HEK293 (cell line): ENCODE measurements at regions not wholly inside any gene's neighbourhood (a gene's known extent, or its start where the extent isn't known, plus 50 kb on each side); places are given as distances from the start of the nearest gene placed in this dataset.

ENCODE experiments used
- CTCF ChIA-PET: fragments of 350-600 bp; formaldehyde crosslinking; extraction: SDS; loops from one replicate; lab custom pipeline; 2021; ENCODE audit warnings: antibody characterized with exemption; lab: Yijun Ruan, JAX
- POLR2A ChIA-PET: fragments of 300-600 bp; formaldehyde crosslinking; extraction: SDS; loops from one replicate; lab custom pipeline; 2020; ENCODE audit warnings: antibody characterized with exemption, inconsistent platforms; lab: Yijun Ruan, JAX
- H3K27ac ChIP-seq: fragments of 200-500 bp; sonication (Bioruptor generic); 2 replicates; pipeline ENCODE4 v1.5.1; 2014; ENCODE audit warnings: low read depth, low read length, control low read depth, inconsistent platforms; ENCODE audit errors: extremely low read depth
- H3K36me3 ChIP-seq, 2 experiments: fragments of 200-500 bp in 1 of 2; sonication (Bioruptor generic) in 1 of 2; 1 replicate in 1 of 2; 2 replicates in 1 of 2; pipeline ENCODE4 v1.5.1; 2014 to 2017; ENCODE audit warnings: inconsistent platforms in 2 of 2, low read length in 2 of 2; ENCODE audit not compliant: control insufficient read depth in 2 of 2, insufficient read depth in 1 of 2
- H3K4me1 ChIP-seq: fragments of 200-500 bp; sonication (Bioruptor generic); 2 replicates; pipeline ENCODE4 v1.5.1; 2014; ENCODE audit warnings: mild to moderate bottlenecking, low read length, inconsistent platforms; ENCODE audit not compliant: control insufficient read depth, insufficient read depth
- H3K4me3 ChIP-seq: 2 replicates; pipeline ENCODE4 v1.5.1; 2011; ENCODE audit warnings: low read depth, mild to moderate bottlenecking, control low read depth, low read length, moderate library complexity
- H3K9me3 ChIP-seq: fragments of 200-500 bp; sonication (Bioruptor generic); 2 replicates; pipeline ENCODE4 v1.5.1; 2014; ENCODE audit warnings: low read depth, low read length, inconsistent platforms; ENCODE audit not compliant: control insufficient read depth, insufficient read depth
- GLI4 ChIP-seq: fragments of 450-650 bp; formaldehyde crosslinking; IDR thresholded peaks from 2 replicates; pipeline ENCODE4 v1.5.1; 2016; ENCODE audit warnings: missing biosample characterization, missing genetic modification characterization
- HOXD13 ChIP-seq: sonication (generic); formaldehyde crosslinking; IDR thresholded peaks from 2 replicates; pipeline ENCODE4 v1.8.0; 2022; ENCODE audit warnings: missing genetic modification reagents, borderline replicate concordance
- OSR2 ChIP-seq: fragments of 450-650 bp; formaldehyde crosslinking; IDR thresholded peaks from 2 replicates; pipeline ENCODE4 v1.5.1; 2016; ENCODE audit warnings: missing biosample characterization, missing genetic modification characterization
- RBAK ChIP-seq: fragments of 450-650 bp; formaldehyde crosslinking; IDR thresholded peaks from 2 replicates; pipeline ENCODE4 v1.5.1; 2016; ENCODE audit warnings: missing biosample characterization, missing genetic modification characterization
- WT1 ChIP-seq: fragments of 450-650 bp; formaldehyde crosslinking; IDR thresholded peaks from 2 replicates; pipeline ENCODE4 v1.5.1; 2016; ENCODE audit warnings: missing biosample characterization, missing genetic modification characterization
- ZBTB20 ChIP-seq: fragments of 450-650 bp; formaldehyde crosslinking; IDR thresholded peaks from 2 replicates; pipeline ENCODE4 v1.5.1; 2016; ENCODE audit warnings: missing biosample characterization, missing genetic modification characterization
- ZFHX2 ChIP-seq: fragments of 450-650 bp; formaldehyde crosslinking; conservative IDR thresholded peaks from 2 replicates; pipeline ENCODE4 v1.5.1; 2016; ENCODE audit warnings: missing biosample characterization, missing genetic modification characterization
- ZIC2 ChIP-seq: fragments of 450-650 bp; formaldehyde crosslinking; IDR thresholded peaks from 2 replicates; pipeline ENCODE4 v1.5.1; 2016; ENCODE audit warnings: missing biosample characterization, missing genetic modification characterization
- ZNF10 ChIP-seq: fragments of 450-650 bp; formaldehyde crosslinking; IDR thresholded peaks from 2 replicates; pipeline ENCODE4 v1.5.1; 2017; ENCODE audit warnings: missing biosample characterization, missing genetic modification characterization
- ZNF155 ChIP-seq: fragments of 450-650 bp; formaldehyde crosslinking; IDR thresholded peaks from 2 replicates; pipeline ENCODE4 v1.5.1; 2016; ENCODE audit warnings: missing biosample characterization, missing genetic modification characterization
- ZNF214 ChIP-seq: fragments of 450-650 bp; formaldehyde crosslinking; IDR thresholded peaks from 2 replicates; pipeline ENCODE4 v1.5.1; 2017; ENCODE audit warnings: missing biosample characterization, mild to moderate bottlenecking, missing genetic modification characterization, borderline replicate concordance
- ZNF311 ChIP-seq: fragments of 450-650 bp; formaldehyde crosslinking; IDR thresholded peaks from 2 replicates; pipeline ENCODE4 v1.5.1; 2017; ENCODE audit warnings: missing biosample characterization, missing genetic modification characterization, borderline replicate concordance
- ZNF530 ChIP-seq: fragments of 450-650 bp; formaldehyde crosslinking; IDR thresholded peaks from 2 replicates; pipeline ENCODE4 v1.5.1; 2016; ENCODE audit warnings: low read depth, missing biosample characterization, missing genetic modification characterization
- ZNF555 ChIP-seq: fragments of 450-650 bp; formaldehyde crosslinking; conservative IDR thresholded peaks from 2 replicates; pipeline ENCODE4 v1.5.1; 2017; ENCODE audit warnings: missing biosample characterization, mild to moderate bottlenecking, missing genetic modification characterization, inconsistent platforms
- ZNF561 ChIP-seq: fragments of 450-650 bp; IDR thresholded peaks from 2 replicates; pipeline ENCODE4 v1.5.1; 2018; ENCODE audit warnings: missing biosample characterization, missing genetic modification characterization, borderline replicate concordance
- ZNF707 ChIP-seq: fragments of 450-650 bp; formaldehyde crosslinking; IDR thresholded peaks from 2 replicates; pipeline ENCODE4 v1.5.1; 2016; ENCODE audit warnings: missing biosample characterization, missing genetic modification characterization
- ZNF791 ChIP-seq: fragments of 450-650 bp; formaldehyde crosslinking; IDR thresholded peaks from 2 replicates; pipeline ENCODE4 v1.5.1; 2016; ENCODE audit warnings: missing biosample characterization, missing genetic modification characterization
- ZNF830 ChIP-seq: fragments of 450-650 bp; IDR thresholded peaks from 2 replicates; pipeline ENCODE4 v1.5.0; 2018; ENCODE audit warnings: missing biosample characterization, missing genetic modification characterization, low read depth, mild to moderate bottlenecking, moderate library complexity
- TF ChIP-seq, protein P1 (sequence below): fragments of 450-650 bp; formaldehyde crosslinking; IDR thresholded peaks from 2 replicates; pipeline ENCODE4 v1.5.1; 2016; ENCODE audit warnings: missing biosample characterization, missing genetic modification characterization
- TF ChIP-seq, protein P2 (sequence below): fragments of 450-650 bp; formaldehyde crosslinking; IDR thresholded peaks from 2 replicates; pipeline ENCODE4 v1.5.1; 2016; ENCODE audit warnings: missing biosample characterization, missing genetic modification characterization, borderline replicate concordance
- TF ChIP-seq, protein P3 (sequence below): fragments of 450-650 bp; formaldehyde crosslinking; IDR thresholded peaks from 2 replicates; pipeline ENCODE4 v1.5.1; 2016; ENCODE audit warnings: missing biosample characterization, missing genetic modification characterization
- TF ChIP-seq, protein P4 (sequence below): fragments of 450-650 bp; IDR thresholded peaks from 2 replicates; pipeline ENCODE4 v1.5.1; 2018; ENCODE audit warnings: missing biosample characterization, missing genetic modification characterization

DNA sequence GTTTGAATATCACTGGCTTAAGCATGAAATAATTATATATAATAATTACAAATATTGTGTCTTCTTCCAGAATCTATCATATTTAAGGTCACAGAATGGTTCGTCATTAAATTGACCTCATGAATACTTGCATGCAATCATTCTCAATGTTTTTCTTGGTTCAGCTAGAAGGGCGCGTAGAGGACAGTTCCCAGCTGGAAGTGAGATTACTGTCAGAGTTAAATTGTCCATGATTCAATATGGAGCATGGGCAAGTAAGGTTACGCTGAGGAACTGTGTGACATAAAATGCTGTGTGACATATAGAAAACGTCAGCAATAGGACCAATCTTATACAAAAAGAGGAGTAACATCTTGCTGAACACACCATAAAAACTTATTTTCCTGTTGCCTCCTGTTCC is 2423.5 kb upstream of the RAG2 start:
- Histone ChIP-seq H3K4me1 (no peaks in the 10 kb centered on the region), H3K4me3 (no peak overlapping the region), H3K27ac (no peak overlapping the region), H3K36me3 (no peaks in the 10 kb centered on the region), H3K9me3 (no peaks in the 10 kb centered on the region)
- TF ChIP-seq ZNF830 (tag by site-specific recombination) = no peak
- TF ChIP-seq WT1 (tag by site-specific recombination) = no peak
- no peak for TF ChIP-seq RBAK (tag by site-specific recombination)
- no peak for TF ChIP-seq ZNF10
- no peak for TF ChIP-seq ZFHX2 (tag by site-specific recombination)
- TF ChIP-seq ZBTB20 (tag by site-specific recombination) = no peak
- TF ChIP-seq ZNF791 (tag by site-specific recombination) = no peak
- ChIA-PET POLR2A (no interaction called here), CTCF (no interaction called here)

DNA sequence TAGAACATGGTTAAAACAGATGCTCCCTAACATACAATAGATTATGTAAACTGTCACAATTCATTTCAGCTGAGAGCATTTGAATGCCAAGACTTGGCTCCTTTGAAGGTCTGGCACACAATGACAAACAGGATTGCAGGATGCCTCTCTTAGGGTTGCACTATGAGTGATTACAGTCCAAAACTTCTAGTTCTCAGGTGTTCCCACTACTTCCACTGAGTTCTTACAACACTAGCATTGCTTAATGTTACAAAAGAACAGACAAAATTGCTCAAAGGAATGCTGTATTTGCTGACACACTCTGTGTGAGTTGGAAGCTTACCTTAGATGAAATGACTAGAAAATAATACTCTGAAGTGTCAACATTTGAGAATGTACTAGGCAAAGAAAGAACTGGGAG is 2413.8 kb upstream of the RAG2 start:
- POLR2A ChIA-PET = no interaction called here
- Histone ChIP-seq H3K4me3 (no peak overlapping the region), H3K36me3 (no peaks in the 10 kb centered on the region), H3K4me1 (no peaks in the 10 kb centered on the region), H3K9me3 (no peaks in the 10 kb centered on the region), H3K27ac (no peak overlapping the region)
- CTCF ChIA-PET = no interaction called here
- TF ChIP-seq, protein P1, sequence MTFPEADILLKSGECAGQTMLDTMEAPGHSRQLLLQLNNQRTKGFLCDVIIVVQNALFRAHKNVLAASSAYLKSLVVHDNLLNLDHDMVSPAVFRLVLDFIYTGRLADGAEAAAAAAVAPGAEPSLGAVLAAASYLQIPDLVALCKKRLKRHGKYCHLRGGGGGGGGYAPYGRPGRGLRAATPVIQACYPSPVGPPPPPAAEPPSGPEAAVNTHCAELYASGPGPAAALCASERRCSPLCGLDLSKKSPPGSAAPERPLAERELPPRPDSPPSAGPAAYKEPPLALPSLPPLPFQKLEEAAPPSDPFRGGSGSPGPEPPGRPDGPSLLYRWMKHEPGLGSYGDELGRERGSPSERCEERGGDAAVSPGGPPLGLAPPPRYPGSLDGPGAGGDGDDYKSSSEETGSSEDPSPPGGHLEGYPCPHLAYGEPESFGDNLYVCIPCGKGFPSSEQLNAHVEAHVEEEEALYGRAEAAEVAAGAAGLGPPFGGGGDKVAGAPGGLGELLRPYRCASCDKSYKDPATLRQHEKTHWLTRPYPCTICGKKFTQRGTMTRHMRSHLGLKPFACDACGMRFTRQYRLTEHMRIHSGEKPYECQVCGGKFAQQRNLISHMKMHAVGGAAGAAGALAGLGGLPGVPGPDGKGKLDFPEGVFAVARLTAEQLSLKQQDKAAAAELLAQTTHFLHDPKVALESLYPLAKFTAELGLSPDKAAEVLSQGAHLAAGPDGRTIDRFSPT (tag by site-specific recombination) = no peak
- TF ChIP-seq ZIC2 (tag by site-specific recombination) = no peak
- no peak for TF ChIP-seq HOXD13 (CRISPR knock-in tag)

DNA sequence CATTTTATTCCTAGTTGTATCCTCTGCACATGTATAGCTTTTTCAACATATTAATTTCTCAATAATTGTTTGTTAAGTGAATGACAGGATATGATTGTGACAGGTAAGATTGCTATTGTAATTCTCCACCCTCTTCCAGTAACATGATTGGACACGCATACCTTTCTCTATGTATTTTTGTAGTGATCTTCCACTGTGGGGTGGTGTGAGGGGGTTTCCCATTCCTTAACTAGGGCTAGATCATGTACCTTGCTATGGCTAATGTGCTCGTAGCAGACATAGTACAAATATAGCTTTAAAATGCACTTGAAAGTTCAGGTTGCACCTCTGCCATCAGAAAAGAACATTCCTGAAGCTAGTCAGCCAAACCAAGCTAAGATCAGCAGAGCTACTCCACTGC is 2392.8 kb upstream of the RAG2 start:
- no peaks in the 10 kb centered on the region for H3K4me1 ChIP-seq
- no peak overlapping the region for H3K27ac ChIP-seq
- TF ChIP-seq HOXD13 (CRISPR knock-in tag) = no peak
- TF ChIP-seq ZNF214 (tag by site-specific recombination) = no peak
- no peak for TF ChIP-seq OSR2 (tag by site-specific recombination)
- TF ChIP-seq, protein P2, sequence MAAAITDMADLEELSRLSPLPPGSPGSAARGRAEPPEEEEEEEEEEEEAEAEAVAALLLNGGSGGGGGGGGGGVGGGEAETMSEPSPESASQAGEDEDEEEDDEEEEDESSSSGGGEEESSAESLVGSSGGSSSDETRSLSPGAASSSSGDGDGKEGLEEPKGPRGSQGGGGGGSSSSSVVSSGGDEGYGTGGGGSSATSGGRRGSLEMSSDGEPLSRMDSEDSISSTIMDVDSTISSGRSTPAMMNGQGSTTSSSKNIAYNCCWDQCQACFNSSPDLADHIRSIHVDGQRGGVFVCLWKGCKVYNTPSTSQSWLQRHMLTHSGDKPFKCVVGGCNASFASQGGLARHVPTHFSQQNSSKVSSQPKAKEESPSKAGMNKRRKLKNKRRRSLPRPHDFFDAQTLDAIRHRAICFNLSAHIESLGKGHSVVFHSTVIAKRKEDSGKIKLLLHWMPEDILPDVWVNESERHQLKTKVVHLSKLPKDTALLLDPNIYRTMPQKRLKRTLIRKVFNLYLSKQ (tag by site-specific recombination) = no peak
- TF ChIP-seq, all 188 proteins: peak for 0
- no peak overlapping the region for H3K4me3 ChIP-seq
- ChIA-PET POLR2A (no interaction called here), CTCF (no interaction called here)
- H3K36me3 ChIP-seq = no peaks in the 10 kb centered on the region
- no peaks in the 10 kb centered on the region for H3K9me3 ChIP-seq

DNA sequence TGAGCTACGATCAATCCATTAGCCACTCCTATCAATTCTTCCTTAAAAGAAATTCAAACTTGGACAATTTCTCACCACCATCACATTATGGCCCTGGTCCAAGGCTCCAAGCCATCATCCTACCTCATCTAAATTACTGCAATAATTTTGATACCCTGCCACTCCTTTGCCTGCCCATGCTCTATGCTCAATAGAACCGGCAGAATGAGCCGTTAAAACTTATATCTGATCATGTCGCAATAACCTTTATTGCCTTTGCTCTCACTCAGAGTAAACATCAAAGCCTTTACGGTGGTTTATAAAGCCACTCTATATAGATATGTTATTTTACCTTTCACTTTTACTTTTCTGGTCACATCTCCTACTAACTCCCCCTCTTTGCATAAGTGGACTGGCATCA is 2392.1 kb upstream of the RAG2 start:
- Histone ChIP-seq H3K4me1 (no peaks in the 10 kb centered on the region), H3K4me3 (no peak overlapping the region), H3K9me3 (no peaks in the 10 kb centered on the region), H3K36me3 (no peaks in the 10 kb centered on the region), H3K27ac (no peak overlapping the region)
- ChIA-PET CTCF (no interaction called here), POLR2A (no interaction called here)
- TF ChIP-seq ZNF707 (tag by site-specific recombination) = no peak
- TF ChIP-seq ZNF155 (tag by site-specific recombination) = no peak
- TF ChIP-seq, protein P3, sequence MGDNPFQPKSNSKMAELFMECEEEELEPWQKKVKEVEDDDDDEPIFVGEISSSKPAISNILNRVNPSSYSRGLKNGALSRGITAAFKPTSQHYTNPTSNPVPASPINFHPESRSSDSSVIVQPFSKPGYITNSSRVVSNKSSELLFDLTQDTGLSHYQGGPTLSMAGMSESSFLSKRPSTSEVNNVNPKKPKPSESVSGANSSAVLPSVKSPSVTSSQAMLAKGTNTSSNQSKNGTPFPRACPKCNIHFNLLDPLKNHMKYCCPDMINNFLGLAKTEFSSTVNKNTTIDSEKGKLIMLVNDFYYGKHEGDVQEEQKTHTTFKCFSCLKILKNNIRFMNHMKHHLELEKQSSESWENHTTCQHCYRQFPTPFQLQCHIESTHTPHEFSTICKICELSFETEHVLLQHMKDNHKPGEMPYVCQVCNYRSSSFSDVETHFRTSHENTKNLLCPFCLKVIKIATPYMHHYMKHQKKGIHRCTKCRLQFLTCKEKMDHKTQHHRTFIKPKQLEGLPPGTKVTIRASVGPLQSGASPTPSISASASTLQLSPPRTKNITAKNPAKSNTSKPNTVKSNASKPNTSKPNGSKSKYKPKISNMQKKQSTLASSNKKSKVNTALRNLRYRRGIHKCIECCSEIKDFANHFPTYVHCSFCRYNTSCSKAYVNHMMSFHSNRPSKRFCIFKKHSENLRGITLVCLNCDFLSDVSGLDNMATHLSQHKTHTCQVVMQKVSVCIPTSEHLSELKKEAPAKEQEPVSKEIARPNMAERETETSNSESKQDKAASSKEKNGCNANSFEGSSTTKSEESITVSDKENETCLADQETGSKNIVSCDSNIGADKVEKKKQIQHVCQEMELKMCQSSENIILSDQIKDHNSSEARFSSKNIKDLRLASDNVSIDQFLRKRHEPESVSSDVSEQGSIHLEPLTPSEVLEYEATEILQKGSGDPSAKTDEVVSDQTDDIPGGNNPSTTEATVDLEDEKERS (tag by site-specific recombination) = no peak
- no peak for TF ChIP-seq ZNF530 (tag by site-specific recombination)
- TF ChIP-seq ZNF555 (tag by site-specific recombination) = no peak
- no peak for TF ChIP-seq GLI4
- TF ChIP-seq, protein P4, sequence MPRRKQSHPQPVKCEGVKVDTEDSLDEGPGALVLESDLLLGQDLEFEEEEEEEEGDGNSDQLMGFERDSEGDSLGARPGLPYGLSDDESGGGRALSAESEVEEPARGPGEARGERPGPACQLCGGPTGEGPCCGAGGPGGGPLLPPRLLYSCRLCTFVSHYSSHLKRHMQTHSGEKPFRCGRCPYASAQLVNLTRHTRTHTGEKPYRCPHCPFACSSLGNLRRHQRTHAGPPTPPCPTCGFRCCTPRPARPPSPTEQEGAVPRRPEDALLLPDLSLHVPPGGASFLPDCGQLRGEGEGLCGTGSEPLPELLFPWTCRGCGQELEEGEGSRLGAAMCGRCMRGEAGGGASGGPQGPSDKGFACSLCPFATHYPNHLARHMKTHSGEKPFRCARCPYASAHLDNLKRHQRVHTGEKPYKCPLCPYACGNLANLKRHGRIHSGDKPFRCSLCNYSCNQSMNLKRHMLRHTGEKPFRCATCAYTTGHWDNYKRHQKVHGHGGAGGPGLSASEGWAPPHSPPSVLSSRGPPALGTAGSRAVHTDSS (tag by site-specific recombination) = no peak
- TF ChIP-seq ZNF311 (tag by site-specific recombination) = no peak
- no peak for TF ChIP-seq ZNF561 (tag by site-specific recombination)
